NCI-H345 treated with DMSO at 0.1 percent for 48 hours (cell line): ENCODE measurements at regions not wholly inside any gene's neighbourhood (a gene's known extent, or its start where the extent isn't known, plus 50 kb on each side); places are given as distances from the start of the nearest gene placed in this dataset.

Experiments used
- DNase-seq: peaks from one replicate; lab custom pipeline; 2025; ENCODE audit not compliant: unreplicated experiment; lab: John Stamatoyannopoulos, UW

GRCh38 chr5:145510769-145511168 lies 324.4 kb downstream of the PRELID2 start:
- no peak for DNase-seq

DNA sequence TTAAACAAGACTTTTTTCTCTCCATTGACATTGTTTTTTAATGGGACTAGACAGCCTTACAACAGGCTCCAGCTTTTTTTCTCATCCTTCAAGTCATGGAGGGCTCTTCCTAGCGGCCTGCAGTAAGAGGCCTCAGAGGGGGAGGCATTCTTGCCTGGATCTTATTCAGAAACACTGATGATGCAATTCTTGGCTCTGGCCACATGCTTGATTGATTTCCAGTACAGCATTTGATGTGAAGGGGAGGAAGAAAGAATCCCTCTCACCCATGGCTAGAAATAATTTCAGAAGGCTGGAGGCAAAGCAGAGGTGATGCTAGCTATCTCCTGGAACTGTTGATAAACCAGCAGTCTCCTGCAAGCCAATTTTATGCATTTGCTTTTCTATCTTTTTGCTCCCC lies 324.8 kb downstream of the PRELID2 start:
- no peak for DNase-seq

DNA sequence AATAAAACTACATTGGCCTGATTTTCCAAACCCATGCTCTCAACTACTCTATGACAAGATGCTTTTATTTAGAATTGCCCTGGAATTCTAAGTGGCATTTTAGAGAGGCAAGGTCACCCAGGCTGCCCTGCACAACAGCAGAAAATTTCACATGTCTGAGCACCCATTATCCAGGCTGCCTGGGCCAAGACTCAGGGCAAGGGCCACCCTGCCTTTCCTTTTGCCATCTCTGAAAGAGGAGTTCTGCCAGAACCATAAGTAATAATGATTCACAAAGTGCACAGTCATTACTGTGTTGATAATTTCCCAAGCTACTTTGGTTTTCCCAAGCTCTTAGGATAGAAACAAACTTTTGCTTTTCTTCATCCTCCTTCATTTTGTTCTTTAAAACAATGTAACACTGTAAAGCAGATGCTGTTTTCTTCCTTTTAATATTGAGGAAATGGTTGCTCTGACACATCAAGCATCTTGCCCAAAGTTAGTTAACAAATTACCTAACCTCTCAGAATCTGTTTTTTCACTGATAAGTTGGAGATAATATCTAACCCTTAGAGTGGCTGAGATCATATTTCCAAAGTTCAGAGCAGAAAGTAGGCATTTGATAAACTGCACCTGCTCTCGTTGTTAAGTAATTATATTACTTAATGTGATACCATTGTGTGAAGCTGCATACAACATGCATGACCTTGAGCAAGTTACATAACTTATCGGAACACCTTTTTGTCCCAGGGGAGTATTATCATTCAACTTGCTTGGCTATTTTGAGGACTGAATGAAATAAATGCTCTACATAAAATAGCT lies 325.6 kb downstream of the PRELID2 start:
- no peak for DNase-seq

GRCh38 chr5:145506185-145506850 lies 328.8 kb downstream of the PRELID2 start:
- DNase-seq, result no peak

DNA sequence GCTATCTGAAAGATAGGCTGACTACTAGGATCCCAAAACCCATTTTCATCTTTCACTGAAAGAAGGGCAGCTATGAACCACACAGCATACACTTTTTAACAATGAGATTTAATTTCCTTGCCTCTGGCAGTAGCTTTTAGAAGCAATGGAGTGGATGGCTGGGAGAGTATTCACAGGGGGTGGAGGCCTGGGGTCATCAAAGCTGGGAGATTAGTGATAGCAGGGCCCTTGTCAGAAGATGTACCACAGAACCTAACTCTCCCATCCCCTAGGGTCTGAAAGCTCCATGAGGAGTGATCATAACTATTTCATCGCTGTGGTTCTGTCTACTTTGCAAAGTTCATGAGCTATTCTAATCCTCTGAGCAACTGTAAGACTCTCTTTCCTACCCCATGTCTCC lies 332.2 kb downstream of the PRELID2 start:
- DNase-seq, result no peak

DNA sequence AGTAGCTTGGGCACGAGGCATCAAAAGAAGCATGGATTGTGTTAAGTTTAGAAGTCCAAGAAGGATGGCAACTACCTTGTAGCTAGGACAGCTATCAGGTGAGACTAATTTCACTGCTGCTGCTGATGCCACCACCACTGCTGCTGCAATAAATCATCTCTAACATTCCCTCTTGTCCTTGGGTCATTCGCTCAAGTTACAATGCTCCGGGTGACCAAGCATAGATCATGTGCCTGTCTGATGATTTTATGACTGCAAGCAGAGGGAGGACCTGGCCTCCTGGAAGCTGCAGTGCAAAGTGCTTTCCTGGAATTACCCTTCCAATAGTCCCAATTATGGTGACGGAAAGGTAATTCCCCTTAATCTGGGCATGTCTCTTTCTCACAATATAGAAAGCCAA lies 334.4 kb downstream of the PRELID2 start:
- no peak for DNase-seq

- DNase-seq, result no peak
These were observed 335.7 kb downstream of the PRELID2 start for GRCh38 chr5:145499483-145499882.

DNA sequence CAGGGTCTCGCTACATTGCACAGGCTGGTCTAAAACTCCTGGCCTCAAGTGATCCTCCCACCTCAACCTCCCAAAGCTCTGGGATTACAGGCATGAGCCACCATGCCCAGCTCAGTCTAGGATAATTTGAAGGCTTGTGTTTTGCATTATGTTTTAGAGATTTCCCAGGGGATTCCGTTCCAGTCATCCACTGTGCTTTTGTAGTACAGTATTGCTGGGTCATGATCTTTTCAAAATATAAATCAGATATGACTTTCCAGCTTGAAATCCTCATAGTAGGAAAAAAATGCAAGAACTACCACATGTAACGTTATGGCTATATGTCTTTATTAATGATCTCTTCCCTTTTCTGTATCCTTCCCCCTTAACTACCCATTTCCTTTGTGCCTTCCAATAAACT lies 338.1 kb downstream of the PRELID2 start:
- DNase-seq, result no peak

DNA sequence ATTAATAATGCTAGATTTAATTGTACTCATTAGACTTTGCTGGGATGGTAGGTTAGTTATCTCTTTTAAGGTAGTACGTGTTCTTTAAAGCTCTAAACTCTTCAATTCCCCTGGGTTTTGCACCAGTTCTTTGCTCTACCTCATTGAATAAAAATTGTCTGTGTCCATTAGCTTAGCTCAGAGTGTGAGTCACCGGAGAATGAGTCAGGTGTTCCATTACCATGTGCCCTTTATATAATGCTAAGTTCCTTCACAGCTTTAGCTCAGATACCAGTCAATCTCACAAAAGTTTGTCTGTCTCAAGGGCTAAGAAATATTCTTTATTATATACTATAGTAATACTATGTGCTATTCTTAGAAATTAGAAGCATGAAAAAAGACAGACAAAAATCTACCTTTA lies 339.4 kb downstream of the PRELID2 start:
- no peak for DNase-seq

DNA sequence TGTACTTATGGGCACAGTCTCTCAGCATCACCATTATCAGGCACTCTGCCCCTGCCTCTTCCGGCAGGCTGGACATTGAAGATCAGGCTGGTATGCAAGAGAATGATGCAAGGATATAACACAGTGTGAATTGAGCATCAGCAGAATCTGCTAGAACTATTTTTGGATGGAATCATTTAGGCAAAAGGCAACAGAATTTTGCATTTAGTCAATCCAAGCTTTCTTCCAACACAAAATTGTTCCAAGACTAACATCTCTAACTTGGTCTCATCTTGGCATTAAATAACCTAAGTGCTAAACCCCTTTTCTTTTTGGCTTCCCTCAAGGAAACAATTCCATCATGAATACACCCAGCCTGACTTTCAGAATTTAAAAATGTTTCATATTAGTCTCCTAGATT lies 339.9 kb downstream of the PRELID2 start:
- DNase-seq, result no peak

- no peak for DNase-seq
These were observed 341.7 kb downstream of the PRELID2 start for GRCh38 chr5:145493435-145493834.

DNA sequence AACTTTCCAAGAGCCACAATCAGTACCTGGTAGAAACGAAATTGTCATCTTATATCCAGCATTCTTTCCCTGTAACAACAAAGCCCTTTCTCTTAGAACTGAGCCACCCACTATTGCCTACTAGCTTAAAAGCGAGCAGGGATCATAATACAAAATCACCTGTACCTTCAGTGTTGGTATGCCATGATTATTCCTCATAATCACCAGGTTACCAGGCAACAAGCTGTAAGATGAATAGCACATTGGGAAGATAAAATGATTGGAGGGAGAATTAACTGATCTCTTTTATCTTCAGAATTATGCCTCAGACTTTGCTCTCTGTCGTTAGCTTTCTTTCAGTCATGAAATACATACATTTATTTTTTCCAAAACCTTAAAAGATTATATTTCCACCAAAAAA lies 345.6 kb downstream of the PRELID2 start:
- DNase-seq, result no peak

DNA sequence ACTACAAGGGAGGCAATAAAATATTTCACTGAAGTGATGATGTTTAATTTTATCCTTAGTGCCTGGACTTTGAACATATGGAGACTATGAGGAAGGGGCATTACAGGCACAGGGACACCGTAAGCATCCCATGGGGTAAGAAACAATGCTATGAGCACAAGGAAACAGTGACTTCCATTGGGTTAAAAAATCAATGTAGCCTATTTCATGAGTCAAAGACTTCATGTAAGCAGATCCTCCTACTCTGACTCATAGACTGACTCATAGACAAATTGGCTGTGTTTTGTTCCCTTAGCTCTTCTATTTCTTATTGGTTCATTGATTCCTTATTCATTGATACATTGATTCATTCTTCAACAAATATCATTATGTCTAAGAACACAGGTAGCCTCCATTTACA lies 351.0 kb downstream of the PRELID2 start:
- no peak for DNase-seq

DNA sequence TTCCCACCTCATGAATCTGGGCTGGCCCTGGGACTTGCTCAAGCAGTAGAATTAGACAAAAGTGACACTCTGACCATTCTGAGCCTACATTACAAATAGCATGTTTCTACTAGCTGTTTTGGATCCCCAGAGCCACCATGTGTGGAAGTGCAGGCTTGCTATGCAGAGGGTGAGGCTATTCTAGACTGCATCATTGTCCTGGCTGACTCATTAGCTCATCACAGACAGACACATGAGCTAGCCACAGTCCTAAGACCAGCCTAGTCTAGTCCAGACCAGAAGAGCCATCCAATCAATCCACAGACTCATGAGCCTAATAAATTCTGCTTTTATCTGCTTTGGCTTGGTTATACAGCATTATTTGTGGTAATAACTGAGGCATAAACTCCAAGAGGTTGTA lies 351.9 kb downstream of the PRELID2 start:
- DNase-seq, result no peak

GRCh38 chr5:145479857-145480256 lies 355.3 kb downstream of the PRELID2 start:
- DNase-seq, result no peak

GRCh38 chr5:145479271-145479670 lies 355.9 kb downstream of the PRELID2 start:
- DNase-seq, result no peak

DNA sequence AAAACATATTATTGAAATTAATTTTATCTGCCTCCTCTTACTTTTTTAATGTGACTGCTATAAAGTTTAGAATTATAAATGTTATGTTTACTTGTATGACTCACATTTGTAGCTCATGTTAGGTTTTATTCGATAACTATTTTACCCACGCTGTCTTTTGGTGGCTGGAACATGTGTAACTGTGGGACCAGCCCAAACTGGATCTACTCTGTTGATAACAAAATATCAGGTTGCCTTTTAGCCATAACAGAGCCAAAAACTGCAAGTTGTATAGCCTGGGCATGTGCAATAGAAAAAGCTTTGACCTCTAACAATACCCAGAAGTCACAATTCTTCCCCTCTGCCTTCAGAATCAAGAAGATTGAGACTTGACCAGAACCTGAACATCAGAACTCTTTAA lies 356.5 kb downstream of the PRELID2 start:
- DNase-seq, result no peak

- DNase-seq, result no peak
These were observed 362.0 kb downstream of the PRELID2 start for GRCh38 chr5:145473042-145473642.

DNA sequence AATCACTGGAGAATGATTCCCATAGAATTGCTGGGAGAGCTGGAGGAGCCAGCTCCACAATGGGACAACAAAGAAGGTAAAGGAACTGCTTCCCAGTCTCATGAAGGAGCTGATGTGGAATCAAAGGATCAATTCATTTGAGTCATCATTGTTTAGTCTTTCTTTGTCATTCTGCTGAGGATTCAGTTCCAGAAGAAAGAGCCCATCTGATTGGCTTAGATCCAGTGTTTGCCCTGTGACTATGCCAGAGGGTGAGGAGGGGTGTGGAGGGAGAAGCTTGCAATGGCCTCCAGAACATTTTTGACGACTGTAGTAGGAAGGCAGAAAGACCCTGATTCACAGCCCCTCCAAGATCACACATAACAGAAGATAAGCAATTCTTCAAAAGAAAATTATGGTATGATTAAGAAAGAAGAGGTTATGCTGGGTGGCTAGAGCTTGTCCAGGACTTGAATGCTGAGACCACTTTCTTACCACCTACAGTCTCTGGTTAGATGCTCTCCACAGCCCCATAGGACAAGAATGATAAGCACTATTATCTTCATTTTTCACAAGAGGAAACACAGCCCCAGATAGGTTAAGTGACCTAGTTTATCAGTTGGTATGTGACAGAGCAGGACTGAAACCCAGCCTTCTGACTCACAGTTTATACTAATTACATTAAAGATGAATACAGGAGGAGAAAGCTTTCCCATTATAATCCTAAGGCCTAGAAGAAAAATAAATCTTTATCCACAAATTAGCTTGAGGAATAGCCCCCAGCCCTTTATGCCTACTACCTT lies 363.1 kb downstream of the PRELID2 start:
- no peak for DNase-seq

GRCh38 chr5:145471026-145471425 lies 364.1 kb downstream of the PRELID2 start:
- DNase-seq, result no peak

DNA sequence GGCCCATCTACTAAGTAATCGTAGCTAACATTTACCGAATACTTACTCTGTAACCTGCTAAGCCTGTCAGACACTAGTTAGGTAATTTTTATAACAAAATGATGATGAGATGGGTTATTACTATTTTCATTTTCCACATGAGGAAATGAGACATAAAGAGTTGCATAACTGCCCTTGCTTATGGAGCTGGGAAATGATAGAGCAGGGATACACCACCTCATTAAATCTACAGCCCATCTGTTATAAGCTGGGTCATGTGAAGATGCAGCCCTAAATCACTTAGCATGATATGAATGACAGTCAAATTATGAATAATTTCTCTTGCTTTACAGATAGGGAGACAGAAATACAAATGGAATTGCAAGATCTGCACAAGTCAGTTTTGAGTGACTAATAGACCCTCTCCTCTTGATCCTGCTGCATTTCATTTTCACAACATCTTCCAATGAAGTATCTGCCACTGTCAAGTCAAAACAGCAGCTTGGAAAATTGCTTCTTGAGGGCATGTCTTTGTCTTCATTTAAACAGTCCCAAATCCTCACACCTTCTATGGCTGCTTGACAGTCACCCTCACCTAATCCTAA lies 364.7 kb downstream of the PRELID2 start:
- DNase-seq, result no peak
